Mucosa of rectum (tissue), 2 donors: ENCODE measurements at regions not wholly inside any gene's neighbourhood (a gene's known extent, or its start where the extent isn't known, plus 50 kb on each side); places are given as distances from the start of the nearest gene placed in this dataset.

Source experiments
- H3K27ac ChIP-seq, 2 donors: one replicate each; pipeline ENCODE4 v1.7.0; 2013; ENCODE audit warnings: inconsistent platforms in 2 of 2, low read depth in 2 of 2, low read length in 2 of 2
- H3K27me3 ChIP-seq, 2 donors: one replicate each; pipeline ENCODE4 v1.7.0; 2013; ENCODE audit warnings: low read length in 2 of 2; ENCODE audit not compliant: control insufficient read depth in 2 of 2, insufficient read depth in 2 of 2
- H3K36me3 ChIP-seq, 2 donors: one replicate each; pipeline ENCODE4 v1.7.0; 2013; ENCODE audit warnings: low read length in 2 of 2; ENCODE audit not compliant: control insufficient read depth in 2 of 2, insufficient read depth in 2 of 2
- H3K4me1 ChIP-seq, 2 donors: one replicate each; pipeline ENCODE4 v1.7.0; 2013; ENCODE audit warnings: low read length in 2 of 2, mild to moderate bottlenecking in 1 of 2; ENCODE audit not compliant: control insufficient read depth in 2 of 2, insufficient read depth in 2 of 2
- H3K4me3 ChIP-seq, 2 donors: one replicate each; pipeline ENCODE4 v1.7.0; 2013; ENCODE audit warnings: low read length in 2 of 2
- H3K9ac ChIP-seq, 2 donors: one replicate each; pipeline ENCODE4 v1.7.0; 2013; ENCODE audit warnings: low read length in 2 of 2, low read depth in 1 of 2, mild to moderate bottlenecking in 1 of 2
- H3K9me3 ChIP-seq, 2 donors: one replicate each; pipeline ENCODE4 v1.7.0; 2013; ENCODE audit warnings: low read length in 2 of 2; ENCODE audit not compliant: control insufficient read depth in 2 of 2
- donor health status: healthy.
- donor health status: Normal muscosa, but diverticular disease.

- Histone ChIP-seq H3K9ac (no peak overlapping the region), H3K4me3 (no peak overlapping the region), H3K27me3 (no peaks in the 10 kb centered on the region), H3K9me3 (no peaks in the 10 kb centered on the region), H3K36me3 (no peaks in the 10 kb centered on the region), H3K4me1 (no peaks in the 10 kb centered on the region), H3K27ac (no peak overlapping the region)
Measured at GRCh38 chr6:139685009-139685408, 310.6 kb upstream of the CITED2 start.

DNA sequence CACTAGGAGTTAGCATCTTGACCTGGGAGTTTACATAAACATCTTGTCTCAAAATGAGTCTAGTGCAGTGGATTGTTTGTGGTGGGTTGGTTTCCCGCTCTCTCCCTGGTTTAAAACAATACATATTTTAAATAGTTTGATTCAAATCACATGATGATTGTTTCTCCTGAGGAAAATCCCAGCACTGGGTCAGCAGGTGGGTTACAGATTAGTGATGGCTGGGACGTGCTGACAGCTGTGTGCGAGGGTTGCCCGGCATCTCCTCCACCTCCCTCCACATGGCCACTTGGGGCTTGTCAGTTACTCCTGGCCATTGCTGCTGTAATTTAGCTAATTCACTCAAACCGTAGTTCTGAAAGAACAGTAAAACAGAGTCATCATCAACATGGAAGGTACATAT, 306.4 kb upstream of the CITED2 start:
- peaks cover 2 to 3% of the 10 kb centered on the region in 2 donors for H3K4me1 ChIP-seq

GRCh38 chr6:139679516-139680179, 305.2 kb upstream of the CITED2 start:
- no peak overlapping the region for H3K4me3 ChIP-seq
- H3K36me3 ChIP-seq = no peaks in the 10 kb centered on the region
- H3K27ac ChIP-seq = no peak overlapping the region
- no peak overlapping the region for H3K9ac ChIP-seq
- H3K9me3 ChIP-seq = no peaks in the 10 kb centered on the region
- H3K4me1 ChIP-seq = peaks cover 2 to 3% of the 10 kb centered on the region in 2 donors
- H3K27me3 ChIP-seq = no peaks in the 10 kb centered on the region

More for the DNA sequence above, 306.4 kb upstream of the CITED2 start:
- H3K9ac ChIP-seq = no peak overlapping the region
- no peaks in the 10 kb centered on the region for H3K9me3 ChIP-seq
- no peaks in the 10 kb centered on the region for H3K36me3 ChIP-seq
- H3K27ac ChIP-seq = no peak overlapping the region
- H3K27me3 ChIP-seq = no peaks in the 10 kb centered on the region
- H3K4me3 ChIP-seq = no peak overlapping the region

DNA sequence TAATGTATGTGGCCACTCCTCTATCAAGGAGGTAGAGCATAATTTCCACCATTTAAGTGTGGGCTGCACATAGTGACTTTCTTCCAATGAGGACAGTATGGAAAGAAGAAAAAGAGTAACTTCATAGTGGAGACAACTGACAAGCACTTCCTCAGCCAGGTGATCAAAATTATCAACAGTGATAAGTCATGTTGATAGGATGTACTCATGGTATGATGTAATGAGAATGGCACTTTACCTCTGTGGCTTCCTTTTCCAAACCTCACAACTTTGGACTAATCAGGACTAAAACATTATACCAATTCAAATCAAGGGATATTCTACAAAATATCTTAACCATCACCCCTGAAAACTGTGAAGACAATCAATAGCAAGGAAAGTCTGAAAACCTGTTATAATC, 302.3 kb upstream of the CITED2 start:
- H3K9ac ChIP-seq = no peak overlapping the region
- peaks cover 2 to 3% of the 10 kb centered on the region in 2 donors for H3K4me1 ChIP-seq
- H3K9me3 ChIP-seq = no peaks in the 10 kb centered on the region
- H3K4me3 ChIP-seq = no peak overlapping the region
- H3K27me3 ChIP-seq = no peaks in the 10 kb centered on the region
- no peak overlapping the region for H3K27ac ChIP-seq
- no peaks in the 10 kb centered on the region for H3K36me3 ChIP-seq

DNA sequence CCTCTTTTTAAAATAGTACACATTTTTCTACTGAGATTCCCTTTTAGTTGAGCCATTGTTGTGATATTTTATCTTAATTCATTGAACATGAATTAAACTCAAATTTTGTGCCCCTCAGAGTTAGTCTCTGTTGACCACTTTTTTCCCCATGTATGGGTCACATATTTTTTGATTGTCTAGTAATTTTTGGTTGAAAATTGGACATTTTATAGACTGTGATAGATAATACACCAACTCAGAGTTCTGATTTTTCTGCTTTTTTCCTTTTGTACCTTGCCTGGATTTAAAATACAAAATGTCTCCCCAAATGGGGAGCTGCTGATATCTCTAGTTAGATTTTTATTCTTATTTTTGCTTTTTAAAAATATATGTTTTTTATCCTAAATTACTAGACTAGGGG, 291.8 kb upstream of the CITED2 start:
- Histone ChIP-seq H3K9ac (no peak overlapping the region), H3K9me3 (no peaks in the 10 kb centered on the region), H3K4me1 (no peaks in the 10 kb centered on the region), H3K27me3 (no peaks in the 10 kb centered on the region), H3K27ac (no peak overlapping the region), H3K4me3 (no peak overlapping the region), H3K36me3 (no peaks in the 10 kb centered on the region)

- H3K9me3 ChIP-seq = no peaks in the 10 kb centered on the region
- H3K36me3 ChIP-seq = no peaks in the 10 kb centered on the region
- H3K4me3 ChIP-seq = no peak overlapping the region
- no peak overlapping the region for H3K9ac ChIP-seq
- H3K27me3 ChIP-seq = no peaks in the 10 kb centered on the region
- no peaks in the 10 kb centered on the region for H3K4me1 ChIP-seq
- H3K27ac ChIP-seq = no peak overlapping the region
Measured at GRCh38 chr6:139663996-139664395, 289.5 kb upstream of the CITED2 start.

GRCh38 chr6:139659711-139660110, 285.3 kb upstream of the CITED2 start:
- no peaks in the 10 kb centered on the region for H3K9me3 ChIP-seq
- H3K27me3 ChIP-seq = no peaks in the 10 kb centered on the region
- no peak overlapping the region for H3K9ac ChIP-seq
- H3K27ac ChIP-seq = no peak overlapping the region
- no peaks in the 10 kb centered on the region for H3K36me3 ChIP-seq
- H3K4me1 ChIP-seq = peaks cover 8 to 11% of the 10 kb centered on the region in 2 donors
- no peak overlapping the region for H3K4me3 ChIP-seq

- Histone ChIP-seq H3K4me3 (no peak overlapping the region), H3K27me3 (no peaks in the 10 kb centered on the region), H3K9ac (no peak overlapping the region), H3K4me1 (peaks cover 10 to 11% of the 10 kb centered on the region in 2 donors), H3K36me3 (no peaks in the 10 kb centered on the region), H3K9me3 (no peaks in the 10 kb centered on the region), H3K27ac (no peak overlapping the region)
Measured at GRCh38 chr6:139659196-139659595, 284.7 kb upstream of the CITED2 start.

GRCh38 chr6:139657119-139657518, 282.7 kb upstream of the CITED2 start:
- peaks cover 11 to 12% of the 10 kb centered on the region in 2 donors for H3K4me1 ChIP-seq
- H3K27ac ChIP-seq = no peak overlapping the region
- no peaks in the 10 kb centered on the region for H3K36me3 ChIP-seq
- H3K4me3 ChIP-seq = no peak overlapping the region
- H3K9me3 ChIP-seq = no peaks in the 10 kb centered on the region
- no peak overlapping the region for H3K9ac ChIP-seq
- H3K27me3 ChIP-seq = no peaks in the 10 kb centered on the region

GRCh38 chr6:139655783-139656705, 281.6 kb upstream of the CITED2 start:
- Histone ChIP-seq H3K9ac (peak overlapping the region in 1 of 2 donors; percentile 61), H3K4me3 (peak overlapping the region in 1 of 2 donors; percentile 24), H3K36me3 (no peaks in the 10 kb centered on the region), H3K4me1 (peaks cover 11 to 12% of the 10 kb centered on the region in 2 donors), H3K27me3 (no peaks in the 10 kb centered on the region), H3K27ac (peak overlapping the region; percentile 86 to 89), H3K9me3 (no peaks in the 10 kb centered on the region)
